ENCODE measurements at regions not wholly inside any gene's neighbourhood (a gene's known extent, or its start where the extent isn't known, plus 50 kb on each side); places are given as distances from the start of the nearest gene placed in this dataset.

DNA sequence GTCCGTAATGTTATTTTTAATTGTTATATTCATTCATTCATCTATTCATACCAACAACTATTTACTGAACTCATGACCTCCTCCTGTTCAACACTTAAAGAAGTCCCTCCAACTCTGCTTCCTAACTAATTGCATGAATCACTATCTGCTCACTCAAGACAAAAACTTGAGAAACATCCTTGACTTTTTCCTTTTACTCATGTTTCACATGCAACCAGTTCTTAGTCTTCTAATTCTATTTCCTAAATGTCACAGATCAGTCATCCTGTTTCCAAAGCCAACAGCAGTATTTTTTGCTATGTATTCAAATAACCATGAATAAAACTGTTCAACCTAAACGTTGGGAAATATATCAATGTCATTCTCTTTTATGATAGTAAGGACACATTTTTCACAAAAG is 124.6 kb upstream of the GBE1 start:
- Histone ChIP-seq H3K27me3 (no peaks in the 10 kb centered on the region), H3K4me3 (no peak overlapping the region), H3K36me3 (no peaks in the 10 kb centered on the region), H3K4me1 (no peaks in the 10 kb centered on the region), H3K9me3 (no peaks in the 10 kb centered on the region), H3K27ac (no peak overlapping the region)
- TF ChIP-seq, protein P1, sequence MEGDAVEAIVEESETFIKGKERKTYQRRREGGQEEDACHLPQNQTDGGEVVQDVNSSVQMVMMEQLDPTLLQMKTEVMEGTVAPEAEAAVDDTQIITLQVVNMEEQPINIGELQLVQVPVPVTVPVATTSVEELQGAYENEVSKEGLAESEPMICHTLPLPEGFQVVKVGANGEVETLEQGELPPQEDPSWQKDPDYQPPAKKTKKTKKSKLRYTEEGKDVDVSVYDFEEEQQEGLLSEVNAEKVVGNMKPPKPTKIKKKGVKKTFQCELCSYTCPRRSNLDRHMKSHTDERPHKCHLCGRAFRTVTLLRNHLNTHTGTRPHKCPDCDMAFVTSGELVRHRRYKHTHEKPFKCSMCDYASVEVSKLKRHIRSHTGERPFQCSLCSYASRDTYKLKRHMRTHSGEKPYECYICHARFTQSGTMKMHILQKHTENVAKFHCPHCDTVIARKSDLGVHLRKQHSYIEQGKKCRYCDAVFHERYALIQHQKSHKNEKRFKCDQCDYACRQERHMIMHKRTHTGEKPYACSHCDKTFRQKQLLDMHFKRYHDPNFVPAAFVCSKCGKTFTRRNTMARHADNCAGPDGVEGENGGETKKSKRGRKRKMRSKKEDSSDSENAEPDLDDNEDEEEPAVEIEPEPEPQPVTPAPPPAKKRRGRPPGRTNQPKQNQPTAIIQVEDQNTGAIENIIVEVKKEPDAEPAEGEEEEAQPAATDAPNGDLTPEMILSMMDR (IDR thresholded peaks at IDR 0.05) = no peak
- intact Hi-C loops (cut with DNase I) = no loop called here
- DNase-seq (no peak), ATAC-seq (no peak)

DNA sequence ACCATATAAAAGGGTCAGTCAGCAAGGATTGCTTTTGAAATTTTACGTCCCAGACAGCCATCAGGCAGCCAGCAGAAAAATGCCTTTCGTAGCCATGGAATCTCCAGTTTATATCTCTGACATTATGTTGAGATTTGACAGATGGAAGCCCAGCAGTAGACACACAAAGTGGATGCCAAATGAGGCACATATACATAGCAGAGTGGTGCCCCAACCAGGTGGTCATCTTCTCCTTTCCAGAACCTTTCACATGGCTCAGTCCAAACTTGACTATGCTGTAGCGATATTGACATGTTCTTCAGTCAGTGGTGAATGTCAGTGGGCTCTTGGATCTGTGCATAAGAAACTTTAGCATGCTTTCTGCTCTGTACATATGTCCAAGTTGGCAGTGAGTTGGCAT is 123.3 kb upstream of the GBE1 start:
- no peaks in the 10 kb centered on the region for H3K9me3 ChIP-seq
- no peaks in the 10 kb centered on the region for H3K4me1 ChIP-seq
- no peak overlapping the region for H3K27ac ChIP-seq
- H3K36me3 ChIP-seq = no peaks in the 10 kb centered on the region
- H3K4me3 ChIP-seq = no peak overlapping the region
- TF ChIP-seq, protein P1 (IDR thresholded peaks at IDR 0.05) = no peak
- intact Hi-C loops (cut with DNase I) = no loop called here
- no peaks in the 10 kb centered on the region for H3K27me3 ChIP-seq
- no peak for DNase-seq
- ATAC-seq = no peak

GRCh38 chr3:81876826-81877225 is 115.4 kb upstream of the GBE1 start:
- Histone ChIP-seq H3K9me3 (no peaks in the 10 kb centered on the region), H3K4me3 (no peak overlapping the region), H3K4me1 (no peaks in the 10 kb centered on the region), H3K27ac (no peak overlapping the region), H3K27me3 (no peaks in the 10 kb centered on the region), H3K36me3 (no peaks in the 10 kb centered on the region)
- ATAC-seq = peak; percentile 21
- intact Hi-C loops (cut with DNase I) = no loop called here
- DNase-seq = no peak
- TF ChIP-seq, protein P1 (IDR thresholded peaks at IDR 0.05) = no peak

DNA sequence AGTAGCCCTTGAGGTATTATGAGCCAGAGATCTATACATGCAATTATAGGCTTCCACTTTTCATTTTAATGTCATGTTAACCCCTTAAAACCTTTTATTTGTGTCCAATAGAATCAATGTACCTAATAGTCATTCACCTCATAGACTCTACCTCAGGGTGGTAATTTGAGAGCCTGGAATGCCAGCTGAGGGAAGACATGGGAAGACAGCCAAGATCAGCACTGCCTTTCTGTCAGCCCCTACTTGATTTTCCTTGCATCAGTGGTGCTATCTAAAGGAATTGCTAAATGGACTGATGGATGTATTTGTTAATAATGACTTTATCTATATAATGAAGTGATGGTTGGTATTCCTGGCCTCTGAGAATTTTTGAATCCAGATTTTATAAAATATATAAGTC is 113.3 kb upstream of the GBE1 start:
- TF ChIP-seq, protein P1 (IDR thresholded peaks at IDR 0.05) = no peak

DNA sequence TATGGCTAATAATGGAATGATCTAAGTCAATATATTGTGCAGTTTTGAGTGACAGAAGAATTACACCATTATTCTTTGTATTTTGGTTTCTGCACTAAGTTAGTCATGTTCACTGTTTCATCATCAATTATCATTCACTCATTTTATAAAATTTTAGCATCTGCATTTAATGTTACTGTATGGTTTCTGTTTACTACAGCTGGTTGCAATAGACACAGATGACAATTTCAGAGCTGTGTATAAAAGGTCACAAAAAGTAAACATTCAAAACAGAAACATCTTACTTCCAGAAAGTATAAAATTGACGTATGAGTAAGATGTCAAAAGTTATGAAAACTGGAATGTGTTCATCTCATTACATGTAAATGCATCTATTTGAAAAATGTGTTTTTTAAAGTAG is 111.1 kb upstream of the GBE1 start:
- no peaks in the 10 kb centered on the region for H3K36me3 ChIP-seq
- no peak overlapping the region for H3K27ac ChIP-seq
- DNase-seq = no peak
- H3K9me3 ChIP-seq = no peaks in the 10 kb centered on the region
- TF ChIP-seq, protein P1 (IDR thresholded peaks at IDR 0.05) = no peak
- H3K27me3 ChIP-seq = no peaks in the 10 kb centered on the region
- no peaks in the 10 kb centered on the region for H3K4me1 ChIP-seq
- no peak for ATAC-seq
- intact Hi-C loops (cut with DNase I) = no loop called here
- no peak overlapping the region for H3K4me3 ChIP-seq

More for the DNA sequence above, 113.3 kb upstream of the GBE1 start:
- Histone ChIP-seq H3K36me3 (no peaks in the 10 kb centered on the region), H3K4me1 (no peaks in the 10 kb centered on the region), H3K9me3 (no peaks in the 10 kb centered on the region), H3K27ac (no peak overlapping the region), H3K27me3 (no peaks in the 10 kb centered on the region), H3K4me3 (no peak overlapping the region)
- DNase-seq (no peak), ATAC-seq (no peak)
- intact Hi-C loops (cut with DNase I) = no loop called here
